Right ventricle myocardium inferior (tissue), 1 donor: ENCODE measurements at regions not wholly inside any gene's neighbourhood (a gene's known extent, or its start where the extent isn't known, plus 50 kb on each side); places are given as distances from the start of the nearest gene placed in this dataset.

Experiments used
- ATAC-seq: fragments of 200-7000 bp; cut with Tn5 transposase; one replicate; pipeline ENCODE4 v1.9.1; 2020; ENCODE audit warnings: mild to moderate bottlenecking, moderate library complexity
- DNase-seq: peaks from one replicate; pipeline ENCODE4 v3.0.0; 2021; ENCODE audit errors: missing footprints
- intact Hi-C: fragments of 100-400 bp; cut with DNase I; formaldehyde crosslinking; loops from one replicate; pipeline ENCODE4 v1.11.0; 2022
- donor health status: DM: no; HTN: yes; CAD: no; lungs with severe emphysema.

DNA sequence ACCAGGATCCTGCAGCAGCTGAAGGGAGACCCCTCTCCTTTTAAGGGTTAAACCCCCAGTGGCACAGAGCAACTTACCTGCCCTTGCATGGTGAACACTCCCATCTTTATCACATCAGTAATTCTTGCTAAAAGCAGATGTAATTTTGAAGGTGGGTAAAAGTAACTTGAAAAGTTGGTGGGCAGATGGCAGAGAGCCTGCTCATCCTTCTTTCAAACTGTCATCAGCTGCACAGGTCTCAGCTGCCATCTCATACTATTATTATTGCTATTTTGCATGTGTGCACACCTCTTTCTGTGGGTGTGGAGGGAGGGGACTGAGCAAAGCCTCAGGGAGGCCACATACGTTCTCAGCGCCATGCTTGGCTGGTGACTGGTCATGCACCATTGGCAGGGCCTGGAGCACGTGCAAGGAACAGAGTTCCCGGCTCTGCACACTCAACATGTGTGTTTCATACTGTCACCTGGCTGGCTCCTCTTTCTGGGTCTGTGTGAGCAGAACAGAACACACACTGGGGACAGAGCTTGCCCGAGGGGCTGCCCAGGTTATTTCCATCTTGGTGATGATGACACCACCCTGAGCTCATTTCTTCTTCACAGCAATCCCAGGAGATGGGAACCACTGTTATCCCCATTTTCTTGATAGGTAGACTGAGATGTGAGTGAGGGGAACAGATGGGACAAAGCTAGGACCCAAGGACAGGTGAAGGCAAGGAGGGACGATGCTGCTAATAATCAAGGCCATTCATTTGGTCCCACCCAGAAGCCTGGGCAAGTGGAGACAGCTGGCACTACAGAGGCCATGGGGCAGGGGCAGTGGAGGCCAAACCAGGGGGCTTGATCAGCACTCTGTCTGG, 95.8 kb upstream of the KLF13 start:
- intact Hi-C loops = loop anchor here (5.0 kb wide), 1 partner anchor 71 kb away; no protein-coding TSS in a partner anchor
- DNase-seq (no peak), ATAC-seq (no peak)

DNA sequence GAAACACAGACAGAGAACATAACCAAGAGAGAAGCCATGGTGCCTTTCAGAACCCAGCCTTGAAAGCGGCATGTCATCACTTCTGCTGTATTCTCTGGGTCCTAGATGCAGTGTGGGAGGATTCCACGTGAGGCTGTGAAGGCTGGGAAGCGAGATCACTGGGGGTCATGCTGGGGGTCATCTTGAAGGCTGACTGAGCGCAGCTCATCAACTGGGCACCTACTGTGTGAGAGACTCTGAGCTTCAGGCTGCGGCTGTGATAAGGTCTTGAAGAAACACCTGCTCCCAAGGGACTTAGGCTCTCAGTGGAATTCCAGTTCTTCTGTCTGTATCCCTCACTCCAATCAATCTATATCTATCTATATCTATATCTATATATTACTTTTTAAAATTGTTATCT, 91.8 kb upstream of the KLF13 start:
- ATAC-seq (no peak), DNase-seq (no peak)
- intact Hi-C loops = loop anchor here (5.0 kb wide), 1 partner anchor 67 kb away; no protein-coding TSS in a partner anchor

DNA sequence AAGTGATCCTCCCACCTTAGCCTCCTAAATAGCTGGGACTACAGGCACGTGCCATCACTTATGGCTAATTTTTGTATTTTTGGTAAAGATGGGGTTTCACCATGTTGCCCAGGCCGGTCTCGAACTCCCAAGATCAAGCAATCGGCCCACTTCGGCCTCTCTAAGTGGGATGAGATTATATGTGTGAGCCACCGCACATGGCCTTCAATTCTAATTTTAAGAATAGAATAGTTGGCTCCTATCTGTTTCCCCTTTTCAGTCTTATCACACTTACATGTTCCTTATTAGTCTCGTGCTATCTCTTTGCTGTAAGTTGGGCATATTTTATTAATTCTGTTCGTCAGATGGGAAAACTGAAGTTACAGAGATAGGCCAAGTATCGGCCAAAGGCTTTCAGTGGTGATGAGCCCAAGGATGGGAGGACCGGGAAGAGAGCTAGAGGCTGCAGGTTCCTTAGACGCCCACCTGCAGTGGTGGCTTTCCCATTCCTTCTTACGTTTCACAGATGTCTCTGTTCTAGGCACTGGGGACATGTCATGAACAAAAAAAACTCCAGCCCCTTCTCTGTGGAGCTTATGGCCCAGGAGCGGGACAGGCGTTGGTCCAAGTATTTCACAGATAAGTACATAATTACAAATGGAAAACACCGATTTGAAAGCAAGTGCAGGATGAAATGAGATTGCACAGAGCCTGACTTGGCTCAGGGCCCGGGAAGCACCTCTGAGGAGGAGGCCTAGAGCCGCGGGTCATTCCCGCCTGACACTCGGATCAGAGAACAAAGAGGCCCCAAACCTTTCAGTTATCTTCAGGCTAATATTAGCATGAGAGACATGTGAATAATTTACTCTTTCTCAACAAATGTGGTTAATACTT, 91.1 kb upstream of the KLF13 start:
- intact Hi-C loops = loop anchor here (1.0 to 2.0 kb wide), 2 partner anchors 21 to 91 kb away; partner anchors contain the start of gene KLF13
- peak; percentile 80 for DNase-seq
- peak; percentile 65 for ATAC-seq

DNA sequence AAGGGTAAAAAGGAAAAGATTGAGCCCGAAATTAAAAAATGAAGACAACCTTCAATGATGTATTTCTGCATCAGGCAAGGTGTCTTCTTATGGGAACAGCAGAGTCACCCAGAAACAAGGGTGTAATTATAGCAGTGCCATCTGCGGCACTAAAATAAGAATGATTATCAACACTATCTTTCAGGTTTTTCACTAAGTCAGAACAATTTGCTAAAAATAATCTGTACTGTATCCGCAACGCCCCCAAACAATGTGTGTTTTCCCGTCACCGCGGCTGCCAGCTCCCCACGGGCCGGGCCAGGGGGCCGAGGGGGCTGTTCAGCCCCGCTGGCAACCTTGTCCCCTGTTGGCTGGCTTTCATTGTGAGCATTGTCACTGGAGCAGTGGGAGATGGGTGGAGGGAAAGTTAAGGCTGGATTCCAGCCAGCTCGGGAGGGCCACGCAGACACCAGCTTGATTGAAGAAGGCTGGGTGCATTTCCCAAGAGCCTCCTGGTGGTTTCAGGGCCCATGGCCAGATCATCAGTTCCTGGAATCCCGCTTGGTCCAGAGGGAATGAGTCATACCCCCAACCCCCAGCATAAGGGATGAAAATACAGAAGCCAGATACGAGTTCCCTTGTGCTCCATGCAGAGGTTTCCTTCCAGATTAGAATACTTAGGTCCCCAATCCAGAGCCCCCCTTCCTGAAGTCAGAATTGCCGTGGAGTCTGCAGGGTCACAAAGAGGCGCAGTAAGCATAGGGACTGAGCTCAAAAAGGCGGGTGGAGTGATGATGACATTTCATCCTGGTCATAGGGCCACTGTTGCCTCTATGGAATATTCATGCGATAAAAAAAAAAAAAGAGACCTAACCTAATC, 90.2 kb upstream of the KLF13 start:
- intact Hi-C loops = loop anchor here (1.0 to 2.0 kb wide), 2 partner anchors 22 to 90 kb away; partner anchors contain the start of gene KLF13
- ATAC-seq = peak; percentile 92

DNA sequence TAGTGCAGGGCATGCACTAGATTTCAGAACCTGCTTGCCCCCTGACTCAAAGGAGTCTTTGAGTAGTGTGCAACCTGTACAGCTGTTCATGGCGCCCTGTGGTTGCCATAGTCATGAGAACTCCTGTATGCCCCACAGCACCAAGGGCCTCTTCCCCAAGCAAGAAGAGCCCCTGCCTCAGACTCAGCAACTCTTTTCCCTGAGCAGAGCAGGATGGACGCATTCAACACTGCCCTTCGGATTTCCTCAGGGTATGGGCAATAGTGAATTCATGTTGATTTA, 89.7 kb upstream of the KLF13 start:
- intact Hi-C loops = loop anchor here (2.0 kb wide), 1 partner anchor 22 kb away; no protein-coding TSS in a partner anchor
- ATAC-seq = no peak
- DNase-seq = no peak

More for the DNA sequence above, 90.2 kb upstream of the KLF13 start:
- peak; percentile 80 for DNase-seq

DNA sequence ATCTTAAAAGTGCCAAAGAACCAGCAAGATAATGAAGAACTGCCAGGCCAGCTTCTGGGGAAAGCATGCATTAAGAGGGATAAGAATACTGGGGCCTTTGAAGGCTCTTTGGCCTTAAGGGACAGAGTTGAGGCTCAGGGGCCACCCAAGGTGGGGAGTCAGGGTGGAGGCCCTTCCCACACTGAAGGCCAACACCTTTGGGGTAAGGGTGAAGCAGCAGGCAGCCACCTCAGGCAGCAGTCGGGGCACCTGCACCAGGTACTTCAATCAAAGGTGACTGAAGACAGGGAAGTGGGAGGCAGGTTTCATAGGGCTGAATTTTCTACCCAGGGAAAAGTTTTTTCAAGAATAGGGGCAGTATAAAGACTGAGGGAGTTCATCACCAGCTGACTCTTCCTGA, 87.7 kb upstream of the KLF13 start:
- intact Hi-C loops = no loop called here
- ATAC-seq (no peak), DNase-seq (no peak)

DNA sequence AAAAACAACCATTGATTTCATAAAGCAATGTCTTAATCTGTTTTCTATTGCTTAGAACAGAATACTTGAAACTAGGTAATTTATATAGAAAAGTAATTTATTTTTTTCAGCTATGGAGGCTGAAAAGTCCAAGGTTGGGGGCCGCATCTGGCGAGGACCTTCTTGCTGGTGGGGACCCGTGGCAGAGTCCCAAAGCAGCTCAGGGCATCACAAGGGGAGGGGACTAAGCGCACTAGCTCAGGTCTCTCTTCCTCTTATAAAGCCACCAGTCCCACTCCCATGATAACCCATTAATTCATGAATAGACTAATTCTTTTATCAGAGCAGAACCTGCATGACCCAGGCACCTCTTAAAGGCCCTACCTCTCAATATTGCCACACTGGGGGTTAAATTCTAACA, 87.2 kb upstream of the KLF13 start:
- ATAC-seq (no peak), DNase-seq (no peak)
- intact Hi-C loops = no loop called here

DNA sequence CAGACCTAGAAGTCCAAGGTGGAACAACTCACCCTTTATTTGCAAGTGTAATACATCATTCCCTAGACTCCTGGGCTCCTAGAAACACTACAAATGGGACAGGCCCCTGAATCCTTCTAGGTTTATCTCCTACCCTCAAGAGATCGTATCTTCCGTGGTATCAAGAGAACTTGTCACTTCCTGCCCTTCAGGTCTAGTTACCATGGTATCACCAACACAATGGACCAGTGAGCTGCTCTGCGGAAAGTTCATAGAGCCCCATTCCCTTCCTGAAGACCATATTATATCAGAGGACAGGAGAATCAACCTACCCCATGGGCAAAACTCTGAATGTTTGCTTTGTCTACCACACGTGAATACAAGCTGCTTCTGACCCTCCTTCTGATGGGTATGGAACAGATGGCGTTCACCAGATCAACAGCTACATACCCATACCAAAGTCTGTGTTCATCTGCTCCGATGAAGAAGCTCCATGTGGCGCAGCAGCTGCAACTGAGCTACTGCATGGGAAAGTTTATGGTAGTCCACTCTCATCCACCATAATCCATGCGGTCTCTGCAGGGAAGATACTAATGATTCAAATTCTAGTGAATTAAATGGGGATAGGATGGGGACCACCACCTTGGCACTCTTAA, 84.6 kb upstream of the KLF13 start:
- DNase-seq = no peak
- intact Hi-C loops = no loop called here
- no peak for ATAC-seq

DNA sequence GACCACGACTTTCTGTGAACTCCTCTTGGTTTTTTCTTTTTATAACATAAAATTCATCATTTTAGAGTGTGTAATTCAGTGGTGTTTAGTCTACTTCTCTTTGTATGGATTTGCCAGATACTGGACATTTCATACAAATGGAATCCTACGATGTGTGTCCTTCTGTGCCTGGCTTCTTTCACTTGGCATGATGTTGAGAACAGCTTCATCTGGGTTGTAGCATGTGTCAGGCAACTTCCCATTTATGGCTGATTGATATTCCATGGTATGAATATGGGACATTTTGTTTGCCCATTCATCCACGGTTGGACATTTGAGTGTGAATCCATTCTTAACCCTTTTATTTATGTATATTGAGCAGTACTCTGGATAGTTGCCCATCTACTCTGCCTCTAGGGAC, 82.7 kb upstream of the KLF13 start:
- intact Hi-C loops = no loop called here
- ATAC-seq (no peak), DNase-seq (no peak)

DNA sequence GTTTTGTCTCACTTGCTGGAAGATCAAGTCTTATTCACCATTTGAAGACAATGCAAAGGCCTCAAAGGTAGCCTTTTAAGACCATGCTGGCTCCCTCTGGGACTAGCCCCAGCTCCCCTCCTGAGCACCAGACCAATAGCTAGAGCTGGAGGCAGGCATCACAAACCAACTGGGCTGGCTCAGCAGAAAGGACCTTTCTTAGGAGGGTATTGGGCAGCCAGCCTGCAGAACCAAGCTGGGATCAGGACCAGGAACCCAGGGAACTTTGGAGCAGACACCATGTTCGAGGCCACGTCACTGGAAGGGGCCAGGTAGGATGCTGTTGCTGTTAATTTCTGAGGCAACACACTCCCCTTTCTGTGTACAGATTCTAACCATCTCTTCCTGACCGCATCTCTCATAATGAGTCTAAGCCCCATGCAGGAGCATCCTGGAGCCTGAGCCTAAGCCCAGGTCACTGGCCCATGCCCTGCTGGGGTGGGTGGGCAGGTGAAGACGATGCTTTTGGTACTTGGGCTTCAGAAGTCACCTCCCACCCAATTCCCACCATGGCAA, 81.4 kb upstream of the KLF13 start:
- intact Hi-C loops = no loop called here
- DNase-seq (no peak), ATAC-seq (no peak)

DNA sequence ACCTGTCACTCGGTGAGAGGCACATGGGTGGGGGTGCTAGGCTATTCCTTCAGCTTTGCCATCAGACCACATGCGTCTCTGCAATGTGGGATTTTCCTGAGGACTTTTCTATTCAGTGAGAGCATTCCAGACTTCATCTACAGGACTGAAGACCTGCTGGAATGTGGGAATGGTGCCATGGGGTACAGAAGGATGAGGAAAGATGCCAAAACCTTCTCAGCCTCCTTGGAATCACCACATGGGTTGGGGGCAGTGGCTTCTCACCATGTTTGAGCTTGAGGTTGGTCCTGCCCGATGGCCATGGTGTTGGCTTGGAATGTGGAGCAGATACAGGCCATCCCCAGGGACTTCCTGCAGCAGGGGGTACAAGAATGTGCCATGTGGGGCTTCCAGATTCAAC, 80.9 kb upstream of the KLF13 start:
- DNase-seq (no peak), ATAC-seq (no peak)
- intact Hi-C loops = no loop called here

DNA sequence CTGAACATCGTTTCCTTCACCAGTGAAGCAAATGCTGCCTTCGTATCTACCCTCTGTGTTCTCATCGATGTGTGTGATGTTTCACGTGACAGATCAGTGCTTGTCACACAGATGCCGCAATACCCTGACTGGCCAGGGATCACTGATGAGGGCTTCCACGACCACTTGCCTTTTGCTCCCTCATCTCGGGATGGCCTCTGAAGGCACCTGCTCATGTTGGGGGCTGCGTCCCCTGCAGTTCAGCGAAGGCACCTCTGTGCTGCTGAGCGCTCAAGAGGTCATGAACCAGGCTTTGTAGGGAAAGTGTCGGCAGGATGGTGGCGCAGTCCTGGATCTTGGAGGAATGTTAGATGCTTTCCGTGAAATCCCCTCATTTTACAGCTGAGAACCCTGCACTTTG, 79.2 kb upstream of the KLF13 start:
- no peak for ATAC-seq
- intact Hi-C loops = no loop called here
- DNase-seq = no peak

DNA sequence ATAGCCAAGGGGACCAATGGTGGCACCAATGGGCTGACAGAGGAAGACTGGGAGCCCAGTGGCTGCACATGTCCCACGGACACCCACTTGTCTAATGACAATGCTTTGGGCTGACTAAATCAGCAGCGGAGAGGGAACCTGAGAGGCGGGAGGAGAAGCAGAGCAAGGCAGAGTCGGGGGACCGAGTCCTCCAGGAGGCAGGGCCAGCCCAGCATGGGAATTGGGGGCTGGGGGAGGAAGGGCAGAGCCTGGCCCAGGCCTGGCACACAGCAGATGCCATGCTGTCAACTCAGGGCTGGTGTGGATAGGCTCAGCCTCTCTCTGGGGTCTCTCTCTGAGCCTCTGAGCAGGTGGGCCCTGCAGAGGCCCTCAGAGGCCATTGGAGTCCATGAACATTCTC, 78.4 kb upstream of the KLF13 start:
- intact Hi-C loops = no loop called here
- DNase-seq (no peak), ATAC-seq (no peak)

DNA sequence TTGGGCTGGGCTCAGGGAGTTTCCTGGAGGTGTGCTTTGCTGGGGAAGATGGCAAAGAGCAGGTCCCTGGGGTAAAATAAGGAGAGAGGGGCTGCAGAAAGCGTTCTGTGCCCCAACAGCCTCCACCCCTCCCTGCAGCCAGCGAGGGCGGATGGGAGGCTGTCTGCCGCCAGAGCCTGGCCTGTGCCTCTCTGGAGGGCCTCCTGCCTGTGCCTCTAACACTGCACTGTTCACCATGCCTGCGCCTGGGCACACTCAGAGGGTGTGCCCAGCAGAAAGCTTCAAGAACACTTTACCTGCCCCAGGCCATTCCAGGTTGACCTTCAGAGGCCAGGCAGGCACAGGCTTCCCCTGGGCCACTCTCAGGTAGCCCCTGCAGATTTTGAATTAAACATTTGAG, 77.7 kb upstream of the KLF13 start:
- no peak for ATAC-seq

DNA sequence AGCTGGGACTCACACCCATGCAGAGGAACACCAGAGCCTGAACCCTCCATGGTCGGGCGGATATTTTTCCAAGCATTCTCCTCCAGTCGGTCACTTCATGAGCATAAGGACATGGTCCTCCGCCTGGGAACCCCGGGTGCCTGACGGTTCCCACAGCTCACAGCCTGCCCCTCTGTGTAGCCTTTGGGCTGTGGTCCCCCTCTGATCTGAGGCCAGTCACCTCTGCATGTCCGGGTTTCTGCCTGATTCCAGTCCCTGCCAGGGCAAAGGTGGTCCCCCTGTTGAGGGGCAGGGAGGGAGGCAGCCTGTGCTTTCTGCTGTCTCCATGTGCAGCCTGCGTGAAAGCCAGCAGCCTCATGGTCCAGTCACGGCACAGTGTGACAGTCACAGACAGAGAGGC, 76.6 kb upstream of the KLF13 start:
- intact Hi-C loops = no loop called here
- DNase-seq (no peak), ATAC-seq (no peak)

More for the DNA sequence above, 77.7 kb upstream of the KLF13 start:
- intact Hi-C loops = no loop called here
- no peak for DNase-seq

DNA sequence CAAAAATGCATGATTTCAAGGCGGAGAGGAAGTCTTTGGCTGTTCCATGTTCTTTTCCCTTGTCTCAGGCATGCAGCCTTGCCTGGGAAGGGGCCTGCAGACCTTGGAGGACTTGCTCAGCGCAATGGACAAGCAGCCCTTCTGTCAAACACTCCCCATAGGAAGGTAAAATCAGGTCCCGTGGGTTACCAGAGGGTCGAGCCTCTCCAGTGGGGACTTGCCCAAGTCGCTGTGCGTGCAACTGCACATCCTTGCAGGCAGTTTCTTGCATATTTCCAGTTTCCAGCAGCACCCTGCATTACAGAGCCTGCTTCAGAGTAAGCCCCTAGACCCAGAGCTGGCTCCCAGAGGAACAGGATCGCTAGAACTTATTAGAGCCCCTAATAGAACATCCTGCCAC, 75.5 kb upstream of the KLF13 start:
- no peak for DNase-seq
- intact Hi-C loops = no loop called here
- no peak for ATAC-seq

DNA sequence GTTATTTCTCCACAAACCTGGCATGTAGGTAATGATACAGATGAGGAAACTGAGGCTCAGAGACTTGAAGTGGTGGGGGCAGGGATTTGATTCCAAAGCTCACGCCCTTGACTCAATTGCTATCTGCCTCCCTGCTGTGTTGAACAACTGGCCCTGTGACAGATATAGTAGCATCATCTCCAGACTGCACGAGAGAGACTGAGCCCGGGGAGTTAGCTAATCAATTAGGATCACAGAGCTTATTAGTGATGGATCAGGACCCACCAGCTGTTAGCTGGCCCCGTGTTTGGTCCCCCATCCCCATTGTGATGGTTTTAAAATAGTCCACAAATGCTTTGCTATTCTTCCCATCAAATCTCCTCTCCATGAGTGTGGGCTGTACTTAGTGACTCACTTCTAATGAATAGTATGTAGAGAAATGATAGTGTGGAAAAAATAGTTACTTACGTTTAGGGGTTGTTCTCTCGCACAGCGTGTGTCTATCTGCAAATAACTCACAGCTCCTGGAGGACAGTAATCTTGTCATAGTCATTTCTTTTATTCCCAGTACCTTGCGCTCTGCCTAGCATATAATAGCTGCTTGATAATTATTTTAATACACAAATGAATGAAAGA, 74.4 kb upstream of the KLF13 start:
- intact Hi-C loops = no loop called here
- DNase-seq (no peak), ATAC-seq (no peak)
